GM11168 (cell line): ENCODE measurements at regions not wholly inside any gene's neighbourhood (a gene's known extent, or its start where the extent isn't known, plus 50 kb on each side); places are given as distances from the start of the nearest gene placed in this dataset.
"Not testable (repeated sequence)": the region's sequence is repeated elsewhere in the genome, so short reads cannot be mapped to it uniquely, and the experiment has no call there.

ENCODE experiments used
- in situ Hi-C: fragments of 300-500 bp; cut with MboI; formaldehyde crosslinking; loops from one replicate; pipeline ENCODE4 v1.12.0; 2022; ENCODE audit warnings: low sequenced_read_pairs; ENCODE audit not compliant: unreplicated experiment

DNA sequence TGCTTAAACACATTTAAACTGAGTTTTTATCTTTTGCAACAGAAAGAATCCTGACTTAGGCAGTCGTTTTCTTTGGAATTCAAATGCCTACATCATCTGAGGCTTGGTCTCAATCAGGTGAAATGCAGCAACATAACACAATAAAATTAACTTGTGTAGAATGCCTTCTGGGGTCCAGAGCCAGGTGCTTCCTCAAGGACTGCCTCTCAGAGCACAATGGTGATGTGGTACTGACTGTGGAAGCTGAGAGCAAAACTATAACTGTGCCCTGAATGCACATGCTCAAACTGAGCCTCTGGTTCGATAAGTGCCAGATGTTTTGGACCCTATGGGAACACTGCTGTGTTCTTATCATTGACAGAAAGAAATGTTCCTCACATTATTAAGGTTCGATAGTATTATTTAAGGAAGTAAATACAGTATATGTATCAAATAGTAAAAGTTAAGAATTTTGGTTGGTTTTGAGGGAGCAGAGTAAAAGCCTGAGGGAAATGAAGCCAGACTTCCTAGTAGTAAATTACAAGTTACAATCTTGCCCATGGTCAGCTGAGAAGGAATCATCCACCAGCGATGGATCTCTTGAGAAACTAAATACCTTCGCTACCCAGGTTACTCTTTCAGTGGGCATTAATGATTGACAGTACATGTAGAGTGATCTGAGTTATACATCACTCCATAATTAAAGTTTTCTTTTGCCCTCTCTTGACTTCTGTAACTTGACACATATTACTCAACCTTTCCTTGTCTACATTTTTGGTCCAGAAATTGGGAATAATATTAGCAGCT, 122.9 kb upstream of the ATP2B1 start:
- in situ Hi-C loops: no loop called here

DNA sequence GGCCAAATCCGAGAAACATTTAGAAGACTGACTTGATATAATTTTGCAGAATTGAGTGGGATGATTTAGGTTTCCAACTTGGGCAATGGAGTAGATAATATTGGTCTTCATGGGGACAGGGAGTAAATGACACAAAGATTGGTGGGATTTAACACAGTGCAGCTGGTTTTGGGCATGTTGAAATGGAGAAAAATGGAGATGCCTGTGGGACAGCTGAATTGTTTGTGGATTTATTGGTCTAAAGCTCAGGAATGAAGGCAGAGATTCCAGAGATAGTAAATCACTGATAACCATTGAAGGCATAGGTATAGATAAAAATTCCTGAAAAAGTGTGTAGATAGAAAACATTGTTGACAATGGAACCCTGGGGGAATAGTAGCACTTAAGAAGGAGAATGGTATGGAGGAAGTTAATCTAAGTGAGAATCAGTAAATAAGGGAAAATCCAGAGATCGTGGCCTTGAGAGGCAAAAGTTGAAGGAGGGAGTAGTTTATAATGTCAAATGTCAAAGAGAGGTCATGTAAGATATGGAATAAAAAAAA, 120.9 kb upstream of the ATP2B1 start:
- in situ Hi-C loops: no loop called here

- in situ Hi-C loops: no loop called here
Observed at GRCh38 chr12:89828575-89828974, 119.9 kb upstream of the ATP2B1 start.

DNA sequence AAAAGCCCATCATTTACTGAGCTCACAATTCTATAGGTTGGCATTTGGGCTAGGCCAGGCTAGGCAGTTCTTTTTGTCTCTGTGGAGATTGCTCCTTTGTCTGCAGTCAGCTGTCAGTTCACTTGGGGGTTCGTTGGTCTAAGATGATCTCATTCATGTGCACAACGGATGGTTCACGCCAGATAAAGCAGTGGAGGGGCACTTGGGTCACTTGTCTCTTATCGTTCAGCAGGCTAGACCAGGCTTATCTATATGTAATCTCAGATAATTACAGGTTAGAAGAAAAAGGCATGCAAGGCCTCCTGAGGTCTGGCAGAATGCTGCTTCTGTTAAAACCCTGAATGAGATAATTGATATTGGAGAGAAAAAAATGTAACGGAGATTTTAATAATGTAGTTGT, 119.0 kb upstream of the ATP2B1 start:
- in situ Hi-C loops: no loop called here

DNA sequence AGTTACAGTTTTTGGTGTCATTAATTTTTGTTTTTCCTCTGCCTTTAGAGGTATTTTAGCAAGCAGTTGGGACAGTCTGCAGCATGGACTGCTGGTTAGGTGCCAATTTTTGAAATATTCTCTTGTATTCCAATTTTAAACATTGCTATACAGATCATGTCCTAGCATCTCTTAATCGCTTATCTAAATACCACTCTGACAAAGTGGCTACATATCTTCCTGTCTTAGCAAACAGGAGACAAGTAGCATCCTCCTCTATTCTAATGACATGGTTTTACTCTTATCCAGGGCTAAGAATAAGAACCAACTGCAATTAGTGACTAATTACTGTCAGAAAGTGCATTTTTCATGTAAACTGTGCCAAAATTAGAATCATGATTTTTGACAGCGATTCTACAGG, 117.8 kb upstream of the ATP2B1 start:
- in situ Hi-C loops: no loop called here

DNA sequence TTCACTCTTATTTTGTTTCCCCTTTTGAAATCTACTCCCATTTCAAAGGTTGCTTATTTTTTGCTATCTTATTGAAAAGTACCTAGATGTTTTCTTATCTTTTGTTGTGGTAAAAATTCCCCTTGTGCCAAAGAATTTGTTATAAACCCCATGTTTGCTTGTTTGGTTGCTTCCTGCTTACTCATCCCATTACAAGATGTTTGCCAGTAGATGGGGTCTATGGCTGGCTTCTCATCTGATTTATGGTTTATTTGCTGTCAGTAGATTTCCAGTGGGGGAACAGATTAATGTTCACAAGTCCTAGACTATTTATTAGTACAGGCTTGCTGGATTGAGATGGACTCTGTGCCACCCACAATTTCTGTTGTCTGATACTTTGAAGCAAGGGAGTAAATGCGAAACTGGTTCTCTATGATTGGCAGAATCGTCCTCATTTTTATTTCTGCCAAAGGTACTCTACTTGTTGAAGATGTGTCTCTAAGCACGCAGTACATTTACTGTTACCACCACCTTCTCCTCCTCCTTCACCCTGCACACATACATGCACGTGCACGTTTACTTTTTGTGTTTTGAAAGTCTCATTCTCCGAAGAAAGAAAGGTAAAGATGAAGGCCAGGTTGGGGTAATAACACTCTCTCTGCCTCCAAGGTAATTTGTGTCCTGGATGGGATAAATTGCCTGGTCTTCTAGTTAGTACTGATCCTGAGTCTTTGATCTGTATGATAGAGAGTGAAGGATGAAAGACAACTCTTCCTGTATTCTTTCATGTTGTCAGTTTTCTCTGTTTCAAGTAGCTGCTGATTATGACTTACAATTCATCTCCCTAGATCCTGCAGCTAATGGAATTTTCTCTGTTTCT, 117.2 kb upstream of the ATP2B1 start:
- in situ Hi-C loops: no loop called here

GRCh38 chr12:89824822-89825221, 116.2 kb upstream of the ATP2B1 start:
- in situ Hi-C loops: no loop called here

- in situ Hi-C loops: not testable (repeated sequence)
Observed at GRCh38 chr12:89822992-89823391, 114.4 kb upstream of the ATP2B1 start.

DNA sequence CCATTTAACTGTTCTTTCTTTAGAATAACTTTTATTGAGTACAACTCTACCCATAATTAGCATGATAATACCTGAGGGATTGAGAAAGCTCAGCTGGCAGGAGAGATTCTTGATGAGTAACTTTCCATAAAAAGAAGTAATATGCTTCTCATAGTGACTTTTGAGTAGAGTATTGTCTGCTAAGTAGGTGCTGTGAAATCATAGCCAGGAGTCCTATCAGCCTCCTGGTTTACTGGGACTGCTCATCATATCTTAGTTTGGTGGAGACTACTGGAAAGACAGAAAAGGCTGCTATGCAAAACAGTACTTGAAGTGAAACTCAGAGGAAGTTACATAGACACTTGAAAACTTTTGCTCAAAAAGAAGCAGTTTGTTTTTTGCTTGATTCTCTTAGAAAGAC, 113.3 kb upstream of the ATP2B1 start:
- in situ Hi-C loops: no loop called here

DNA sequence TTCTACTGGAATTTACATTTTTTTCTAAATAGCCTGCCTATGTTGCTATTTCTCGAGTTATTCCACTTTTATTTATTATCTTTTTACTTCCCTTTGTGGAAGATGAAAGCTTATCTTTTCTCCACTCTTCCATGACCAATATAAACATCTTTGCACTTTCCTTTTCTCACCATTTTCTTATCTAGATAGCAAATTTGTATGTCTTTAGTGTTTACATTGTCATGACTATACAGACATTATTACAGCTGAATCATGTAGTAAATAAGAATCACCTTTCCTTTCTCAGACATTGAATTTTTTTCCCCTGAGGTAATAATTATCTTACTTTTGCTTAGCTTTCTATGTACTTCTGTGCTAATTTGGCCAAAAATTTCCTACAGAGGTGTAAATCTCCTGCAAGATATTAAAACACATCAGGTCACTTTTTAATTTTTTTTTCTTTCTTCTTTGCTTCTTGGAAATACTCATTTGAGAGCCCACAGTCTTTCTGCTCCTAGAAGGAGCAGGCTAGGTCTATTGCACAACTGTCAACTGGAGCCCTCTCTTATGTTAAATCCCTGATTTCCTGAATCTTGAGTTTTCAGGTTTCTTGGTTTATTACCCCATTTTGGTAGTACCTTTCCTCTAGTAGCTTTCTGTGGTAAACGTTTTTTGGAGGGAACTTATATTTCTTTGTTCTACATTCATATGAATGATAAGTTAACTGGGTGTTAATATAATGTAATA, 109.0 kb upstream of the ATP2B1 start:
- in situ Hi-C loops: no loop called here

GRCh38 chr12:89815225-89815624, 106.6 kb upstream of the ATP2B1 start:
- in situ Hi-C loops: no loop called here

DNA sequence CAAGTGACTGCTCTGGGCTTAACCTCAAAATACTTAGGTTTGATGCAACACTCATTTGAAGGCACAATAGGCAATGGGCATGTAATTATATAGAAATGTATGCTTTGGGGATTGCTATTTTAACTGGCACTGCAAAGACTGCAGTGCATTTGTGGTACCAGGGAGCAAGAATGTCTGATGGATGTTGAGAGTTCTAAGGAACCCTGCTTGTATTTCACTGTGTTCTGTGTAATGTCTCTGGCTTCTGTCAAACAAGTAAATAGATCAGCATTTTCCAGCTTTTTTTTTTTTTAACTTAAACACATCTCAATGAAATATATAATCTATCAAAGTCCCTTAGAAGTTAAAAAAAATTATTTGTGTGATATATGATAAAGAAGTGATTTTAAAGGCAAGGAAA, 94.8 kb upstream of the ATP2B1 start:
- in situ Hi-C loops: no loop called here

GRCh38 chr12:89801284-89801683, 92.6 kb upstream of the ATP2B1 start:
- in situ Hi-C loops: no loop called here

- in situ Hi-C loops: no loop called here
Observed at GRCh38 chr12:89800435-89800834, 91.8 kb upstream of the ATP2B1 start.

- in situ Hi-C loops: no loop called here
Observed at GRCh38 chr12:89799316-89799715, 90.7 kb upstream of the ATP2B1 start.

- in situ Hi-C loops: no loop called here
Observed at GRCh38 chr12:89797436-89797835, 88.8 kb upstream of the ATP2B1 start.

DNA sequence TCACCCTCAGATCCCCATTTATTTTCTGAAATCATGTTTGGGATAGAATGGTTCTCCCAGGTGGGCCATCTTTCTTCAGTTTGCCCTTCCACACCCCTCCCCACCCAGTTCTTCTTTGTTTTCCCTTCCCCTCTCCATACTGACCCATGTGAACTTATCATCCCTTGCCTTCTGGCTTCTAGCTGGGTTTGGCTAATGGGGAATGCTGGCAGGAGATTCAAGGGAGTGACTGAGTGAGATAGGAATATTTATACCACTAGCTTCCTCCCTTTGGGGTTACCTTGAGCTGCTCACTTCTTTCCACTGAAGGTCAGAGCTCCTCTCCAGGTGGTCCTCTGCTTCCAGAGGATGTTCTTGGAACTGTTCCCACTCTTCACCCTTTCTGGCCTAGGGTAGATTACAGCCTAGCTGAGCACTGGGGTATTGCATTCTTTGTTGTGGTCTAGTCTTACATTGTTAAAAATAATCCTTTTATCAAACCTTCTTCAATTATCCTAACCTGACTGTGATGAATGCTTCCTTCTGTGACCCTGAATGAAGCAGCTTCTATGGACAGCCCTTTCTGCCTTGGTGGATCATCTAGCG, 88.3 kb upstream of the ATP2B1 start:
- in situ Hi-C loops: no loop called here

DNA sequence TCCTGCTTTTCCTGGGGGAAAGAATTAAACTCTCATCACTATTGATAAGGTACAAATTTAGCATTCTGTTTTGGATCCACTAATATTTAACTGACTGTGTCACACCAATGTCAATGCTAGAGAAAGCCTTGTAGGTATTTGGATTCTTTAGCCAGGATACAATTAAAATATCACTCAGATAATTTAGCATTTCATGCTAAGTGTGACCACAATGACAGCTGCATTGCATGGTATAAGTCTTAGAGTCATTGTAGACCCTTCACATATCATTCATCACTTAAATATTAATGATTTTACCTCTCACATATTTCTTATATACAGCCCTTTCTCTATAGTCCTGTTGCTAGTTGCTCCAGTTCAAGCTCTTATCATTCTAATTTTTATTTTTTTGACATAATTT, 85.3 kb upstream of the ATP2B1 start:
- in situ Hi-C loops: no loop called here

DNA sequence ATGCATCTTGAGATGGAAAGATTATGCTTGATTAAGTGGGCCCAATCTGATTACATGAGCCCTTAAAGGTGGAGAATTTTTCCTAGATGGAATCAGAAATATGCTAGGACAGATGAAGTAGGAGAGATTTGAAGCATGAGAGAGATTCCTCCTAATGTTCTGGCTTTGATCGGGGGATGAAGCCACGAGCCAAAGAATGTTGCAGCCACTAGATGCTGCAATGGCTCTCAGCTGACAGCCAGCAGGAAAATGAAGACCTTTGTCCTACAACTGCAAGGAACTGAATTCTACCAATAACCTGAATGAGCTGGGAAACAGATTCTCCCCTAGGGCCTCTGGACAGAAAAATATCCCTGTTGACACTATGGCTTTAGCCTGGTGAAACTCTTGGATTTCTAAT, 82.6 kb upstream of the ATP2B1 start:
- in situ Hi-C loops: no loop called here

DNA sequence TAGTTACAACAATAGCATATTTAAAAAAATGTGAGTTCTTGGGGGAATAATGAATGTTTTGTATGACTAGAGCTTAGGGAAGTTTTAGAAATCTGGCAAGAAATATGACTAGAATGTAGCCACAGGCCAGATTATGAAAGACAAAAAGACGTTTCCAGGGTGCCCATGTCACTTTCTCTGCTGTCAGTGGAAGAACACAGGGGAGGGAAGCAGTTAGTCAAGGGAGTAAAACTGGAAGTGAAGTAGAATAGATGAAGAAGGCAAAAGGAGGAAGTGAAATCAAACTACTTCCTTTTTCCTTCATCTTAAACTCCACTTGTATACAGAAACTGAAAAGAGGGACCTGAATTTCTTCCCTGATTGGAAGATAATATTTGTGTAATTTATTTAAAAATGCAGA, 81.2 kb upstream of the ATP2B1 start:
- in situ Hi-C loops: no loop called here
